AG10803 (cell line): ENCODE measurements at regions not wholly inside any gene's neighbourhood (a gene's known extent, or its start where the extent isn't known, plus 50 kb on each side); places are given as distances from the start of the nearest gene placed in this dataset.

Experiments used
- DNase-seq: peaks from one replicate; pipeline ENCODE4 v3.0.0; 2010; ENCODE audit warnings: low read depth
- H3K4me3 ChIP-seq: 2 replicates; pipeline ENCODE4 v1.5.1; 2011; ENCODE audit warnings: mild to moderate bottlenecking, low read length, control low read depth
- TF ChIP-seq, protein P1 (sequence below): conservative IDR thresholded peaks from 2 replicates; pipeline ENCODE4 v1.5.1; 2011; ENCODE audit warnings: mild to moderate bottlenecking, low read length, control low read depth, inconsistent platforms

DNA sequence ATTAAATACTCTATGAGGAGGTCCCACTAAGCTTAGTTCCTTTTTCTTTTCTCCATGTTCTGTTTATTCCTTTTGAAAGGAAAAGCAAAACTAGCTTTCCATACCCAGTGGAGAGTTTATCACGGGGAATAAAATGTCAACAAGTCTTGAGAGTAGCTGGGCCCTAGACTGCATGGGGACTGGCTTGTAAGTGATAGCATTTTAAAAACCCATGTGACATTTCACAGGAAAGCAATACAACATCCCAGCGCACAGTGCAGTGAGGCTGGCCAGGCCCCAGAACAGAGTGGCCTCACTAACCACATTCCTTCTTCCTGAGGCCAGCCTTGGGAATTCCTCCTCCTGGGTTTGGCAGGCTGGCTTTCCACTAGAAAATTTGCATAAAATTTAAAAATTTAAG, 149.8 kb downstream of the DLEU7 start:
- peak; percentile 76 for DNase-seq
- H3K4me3 ChIP-seq, result no peak overlapping the region
- TF ChIP-seq, protein P1, sequence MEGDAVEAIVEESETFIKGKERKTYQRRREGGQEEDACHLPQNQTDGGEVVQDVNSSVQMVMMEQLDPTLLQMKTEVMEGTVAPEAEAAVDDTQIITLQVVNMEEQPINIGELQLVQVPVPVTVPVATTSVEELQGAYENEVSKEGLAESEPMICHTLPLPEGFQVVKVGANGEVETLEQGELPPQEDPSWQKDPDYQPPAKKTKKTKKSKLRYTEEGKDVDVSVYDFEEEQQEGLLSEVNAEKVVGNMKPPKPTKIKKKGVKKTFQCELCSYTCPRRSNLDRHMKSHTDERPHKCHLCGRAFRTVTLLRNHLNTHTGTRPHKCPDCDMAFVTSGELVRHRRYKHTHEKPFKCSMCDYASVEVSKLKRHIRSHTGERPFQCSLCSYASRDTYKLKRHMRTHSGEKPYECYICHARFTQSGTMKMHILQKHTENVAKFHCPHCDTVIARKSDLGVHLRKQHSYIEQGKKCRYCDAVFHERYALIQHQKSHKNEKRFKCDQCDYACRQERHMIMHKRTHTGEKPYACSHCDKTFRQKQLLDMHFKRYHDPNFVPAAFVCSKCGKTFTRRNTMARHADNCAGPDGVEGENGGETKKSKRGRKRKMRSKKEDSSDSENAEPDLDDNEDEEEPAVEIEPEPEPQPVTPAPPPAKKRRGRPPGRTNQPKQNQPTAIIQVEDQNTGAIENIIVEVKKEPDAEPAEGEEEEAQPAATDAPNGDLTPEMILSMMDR, result no peak

DNA sequence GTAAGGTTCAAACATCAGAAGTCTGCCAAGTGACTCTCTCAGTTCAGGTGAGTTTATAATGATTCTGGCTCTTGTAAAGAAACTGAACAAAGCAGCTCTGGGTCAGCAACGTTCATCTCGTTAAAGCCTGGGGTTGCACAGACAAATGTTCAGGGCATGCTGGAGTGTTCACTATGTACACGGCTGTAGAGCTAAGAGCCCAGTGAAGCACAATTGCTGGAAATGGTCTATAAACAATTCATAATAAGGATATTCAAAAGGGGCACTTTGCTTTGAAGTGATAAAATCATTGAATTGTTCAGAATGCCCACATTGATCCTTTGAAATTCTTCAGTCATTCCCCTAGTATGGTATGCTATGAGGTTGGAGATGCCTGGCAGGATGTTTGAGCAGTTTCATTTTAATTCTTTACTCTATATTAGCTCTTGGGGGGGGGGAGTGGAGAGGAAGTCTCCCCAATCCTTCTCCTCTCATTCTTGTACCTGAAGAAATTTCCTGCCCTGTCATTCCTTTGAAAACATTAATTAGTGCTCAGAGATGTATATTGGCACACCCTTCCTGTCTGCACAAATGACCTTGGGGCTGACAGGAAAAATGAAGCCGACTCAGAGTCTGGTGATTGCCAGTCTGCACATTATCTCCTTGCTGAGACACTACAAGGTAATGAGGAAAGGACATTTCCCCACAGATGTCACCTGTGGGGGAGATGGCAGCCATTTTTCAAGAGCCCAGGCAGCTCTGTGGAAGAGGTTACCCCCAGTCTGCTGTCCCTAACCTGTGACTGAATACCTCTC, 145.5 kb downstream of the DLEU7 start:
- no peak for DNase-seq
- no peak overlapping the region for H3K4me3 ChIP-seq
- TF ChIP-seq, protein P1, result no peak

DNA sequence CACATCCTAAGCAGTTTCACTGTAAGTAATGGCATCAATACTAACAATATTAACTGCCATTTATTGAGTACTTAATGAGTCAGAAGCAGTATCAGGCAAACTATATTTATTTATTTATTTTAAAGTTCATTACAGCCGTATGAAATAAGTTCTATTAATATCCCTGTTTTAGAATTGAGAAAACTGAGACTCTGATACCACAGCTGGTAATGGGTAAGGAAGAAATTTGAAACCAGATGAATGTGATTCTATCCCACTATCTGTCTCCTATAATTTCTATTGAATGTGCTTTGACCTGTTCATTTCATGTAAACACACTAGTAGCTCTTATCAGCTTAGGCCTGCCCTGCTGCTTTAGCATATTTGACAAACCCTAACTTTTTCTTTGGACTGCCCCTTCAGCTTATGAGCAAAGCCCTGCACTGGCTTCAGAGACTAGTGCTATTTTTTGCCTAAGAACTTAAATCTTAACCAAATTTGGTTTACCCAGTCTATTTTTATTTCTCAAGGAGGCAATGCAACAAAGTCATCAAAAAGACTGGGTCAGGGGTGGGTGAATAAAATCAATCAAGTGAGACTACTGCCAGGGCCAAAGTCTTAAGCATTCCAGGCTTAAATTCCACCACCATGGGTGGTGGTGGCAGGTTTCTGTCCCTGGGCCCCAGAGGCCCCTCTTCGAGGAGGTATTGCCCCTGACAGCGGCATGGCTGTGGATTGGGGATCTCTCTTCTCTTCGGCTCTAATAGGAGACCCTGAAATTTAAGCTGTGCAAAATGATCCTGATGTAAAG, 143.4 kb downstream of the DLEU7 start:
- TF ChIP-seq, protein P1, result no peak
- H3K4me3 ChIP-seq, result no peak overlapping the region
- no peak for DNase-seq

DNA sequence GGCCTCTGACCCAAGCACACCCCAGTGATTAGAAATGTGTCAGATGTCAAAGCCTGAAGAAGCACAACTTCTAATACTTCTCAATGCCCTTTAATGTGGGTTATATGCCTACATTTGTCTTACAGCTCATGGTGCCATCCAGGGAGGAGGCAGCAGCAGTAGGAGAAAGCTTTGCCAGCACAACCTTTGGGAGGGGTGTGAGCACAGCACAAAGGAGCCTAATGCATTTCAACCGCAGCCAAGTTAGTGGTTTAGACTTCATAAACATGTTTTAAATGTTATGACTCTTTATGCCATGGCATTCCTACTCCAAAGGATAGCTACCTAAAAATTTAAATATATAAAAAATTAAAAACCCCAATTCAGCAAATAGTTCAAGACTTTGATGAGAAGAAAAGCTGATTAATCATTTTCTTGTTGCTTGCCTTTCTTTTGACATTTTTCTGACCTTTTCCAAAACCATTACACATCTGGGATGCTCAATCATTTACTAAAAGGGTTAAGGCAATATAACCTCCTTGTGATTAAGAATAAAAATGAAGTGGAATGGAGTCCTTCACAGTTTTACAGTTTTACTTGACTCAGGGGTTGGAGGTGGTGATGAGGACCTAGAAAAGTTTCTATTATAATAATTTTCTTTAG, 142.7 kb downstream of the DLEU7 start:
- TF ChIP-seq, protein P1, result no peak
- no peak overlapping the region for H3K4me3 ChIP-seq
- no peak for DNase-seq

DNA sequence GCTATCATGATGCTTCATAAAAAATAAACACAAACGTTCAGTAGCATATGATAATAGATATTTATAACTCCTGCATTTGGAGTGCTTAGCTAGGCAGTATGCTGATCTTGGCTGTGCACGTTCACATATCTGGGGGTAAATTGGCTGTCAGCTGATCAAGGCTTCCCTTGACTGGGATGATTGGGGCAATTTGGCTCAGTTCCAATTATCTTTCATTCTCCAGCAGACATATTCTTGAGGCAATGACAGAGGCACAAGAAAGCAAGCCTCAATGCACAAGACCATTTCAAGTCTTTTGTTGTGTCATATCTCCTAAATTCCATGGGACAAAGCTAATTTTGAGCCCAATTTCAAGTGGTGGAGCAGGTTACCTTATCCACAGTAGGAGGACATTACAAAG, 142.0 kb downstream of the DLEU7 start:
- DNase-seq, result no peak
- TF ChIP-seq, protein P1, result no peak
- no peak overlapping the region for H3K4me3 ChIP-seq

DNA sequence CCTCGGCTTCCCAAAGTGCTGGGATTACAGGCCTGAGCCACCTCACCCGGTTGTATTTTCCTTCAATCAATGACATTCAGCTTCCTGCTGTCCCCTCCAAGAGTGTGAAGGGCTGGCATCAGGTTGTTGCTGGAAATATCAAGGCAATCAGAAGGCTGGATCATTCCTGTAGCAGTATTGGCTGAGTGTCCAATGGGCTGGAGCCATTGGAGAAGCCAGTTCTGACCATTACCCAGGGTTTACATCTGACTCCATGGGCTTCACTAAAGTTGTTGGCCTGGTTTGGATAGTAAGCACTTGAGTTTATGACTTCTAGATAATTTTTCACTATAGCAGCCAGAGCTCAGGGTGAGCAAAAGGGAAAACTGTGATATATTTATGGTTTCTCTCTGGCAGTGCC, 137.0 kb downstream of the DLEU7 start:
- DNase-seq, result no peak
- TF ChIP-seq, protein P1, result no peak
- no peak overlapping the region for H3K4me3 ChIP-seq
